GM21825 (cell line): ENCODE measurements at regions not wholly inside any gene's neighbourhood (a gene's known extent, or its start where the extent isn't known, plus 50 kb on each side); places are given as distances from the start of the nearest gene placed in this dataset.
"Not testable (repeated sequence)": the region's sequence is repeated elsewhere in the genome, so short reads cannot be mapped to it uniquely, and the experiment has no call there.

Source experiments
- ATAC-seq: cut with Tn5 transposase; IDR thresholded peaks from one replicate; pipeline ENCODE4 v1.9.1; 2021; ENCODE audit warnings: mild to moderate bottlenecking, moderate library complexity; ENCODE audit not compliant: unreplicated experiment

DNA sequence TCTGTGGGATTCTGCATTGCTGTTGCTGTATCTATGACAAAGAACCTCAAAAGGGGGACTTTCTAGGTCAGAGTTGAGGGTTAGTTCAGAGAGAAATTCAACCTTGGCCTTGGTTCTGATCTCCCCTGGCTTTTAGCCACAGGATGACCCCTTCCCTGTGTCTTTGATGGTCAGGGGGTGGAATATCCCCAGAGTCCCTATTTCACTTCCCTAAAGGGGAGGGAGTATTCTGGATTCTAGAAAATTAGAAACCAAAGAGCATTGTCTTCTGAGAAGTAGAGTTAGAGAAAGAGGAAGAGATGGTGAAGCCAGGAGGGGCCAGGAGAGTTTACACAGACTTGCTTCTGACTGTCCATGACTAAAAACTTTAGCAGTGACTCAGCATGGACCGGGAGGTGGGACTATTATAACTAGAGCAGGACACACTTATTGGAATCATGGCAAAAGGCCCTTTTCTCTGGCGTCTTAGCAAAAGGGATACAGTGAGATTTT, 56.2 kb upstream of the LPAR1 start:
- ATAC-seq: no peak

DNA sequence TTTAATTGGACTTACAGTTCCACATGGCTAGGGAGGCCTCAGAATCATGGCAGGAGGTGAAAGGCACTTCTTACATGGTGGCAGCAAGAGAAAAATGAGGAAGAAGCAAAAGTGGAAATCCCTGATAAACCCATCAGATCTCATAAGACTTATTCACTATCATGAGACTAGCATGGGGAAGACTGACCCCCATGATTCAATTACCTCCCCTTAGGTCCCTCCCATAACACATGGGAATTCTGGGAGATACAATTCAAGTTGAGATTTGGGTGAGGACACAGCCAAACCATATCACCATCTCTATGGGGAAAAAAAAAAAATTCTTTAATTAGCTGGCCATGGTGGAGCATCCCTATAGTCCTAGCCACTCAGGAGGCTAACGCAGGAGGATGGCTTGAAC, 53.9 kb upstream of the LPAR1 start:
- ATAC-seq: not testable (repeated sequence)
